Activated B cell treated with CpG ODN at 0.5 μM for 24 hours (primary cell): ENCODE measurements at regions not wholly inside any gene's neighbourhood (a gene's known extent, or its start where the extent isn't known, plus 50 kb on each side); places are given as distances from the start of the nearest gene placed in this dataset.

Source experiments
- ATAC-seq: fragments of 200-7000 bp; cut with Tn5 transposase; one replicate; pipeline ENCODE4 v1.10.0; 2021; ENCODE audit warnings: low read depth, mild to moderate bottlenecking, moderate library complexity
- CTCF ChIA-PET: fragments of 350-600 bp; sonication (Branson Sonifier 250); formaldehyde crosslinking; loops from one replicate; lab custom pipeline; 2021; ENCODE audit warnings: antibody characterized with exemption; lab: Charles Lee
- POLR2A ChIA-PET: fragments of 350-600 bp; sonication (Branson Sonifier 250); formaldehyde crosslinking; loops from one replicate; lab custom pipeline; 2021; ENCODE audit warnings: antibody characterized with exemption; lab: Charles Lee
- DNase-seq: peaks from one replicate; pipeline ENCODE4 v3.0.0; 2022
- H3K27ac Mint-ChIP-seq: one replicate; pipeline ENCODE4 v1.8.0; 2020; ENCODE audit warnings: mixed read lengths
- H3K27me3 Mint-ChIP-seq: one replicate; pipeline ENCODE4 v1.8.0; 2021; ENCODE audit warnings: mixed read lengths
- H3K36me3 Mint-ChIP-seq: one replicate; pipeline ENCODE4 v1.8.0; 2021; ENCODE audit warnings: low read depth, mixed read lengths
- H3K4me1 Mint-ChIP-seq: one replicate; pipeline ENCODE4 v1.8.0; 2021; ENCODE audit warnings: mixed read lengths
- H3K4me3 Mint-ChIP-seq: one replicate; pipeline ENCODE4 v1.8.0; 2020; ENCODE audit warnings: mild to moderate bottlenecking, mixed read lengths
- H3K9me3 Mint-ChIP-seq: one replicate; pipeline ENCODE4 v1.8.0; 2020; ENCODE audit warnings: mixed read lengths
- CTCF ChIP-seq: fragments of 200-600 bp; IDR thresholded peaks from one replicate; pipeline ENCODE4 v1.8.0; 2022; ENCODE audit warnings: antibody characterized with exemption, mild to moderate bottlenecking
- intact Hi-C: fragments of 100-400 bp; cut with micrococcal nuclease; formaldehyde crosslinking; loops from one replicate; pipeline ENCODE4 v1.15.1; 2024

GRCh38 chr13:61766667-61767058 lies 351.0 kb upstream of the PCDH20 start:
- ChIA-PET POLR2A (no interaction called here), CTCF (no interaction called here)
- H3K36me3 Mint-ChIP-seq: no peaks in the 10 kb centered on the region
- no peak overlapping the region for H3K4me3 Mint-ChIP-seq
- H3K4me1 Mint-ChIP-seq: no peaks in the 10 kb centered on the region
- no peak for ATAC-seq
- intact Hi-C loops: no loop called here
- no peak for DNase-seq
- H3K27ac Mint-ChIP-seq: no peak overlapping the region
- no peaks in the 10 kb centered on the region for H3K27me3 Mint-ChIP-seq
- no peak for TF ChIP-seq CTCF
- H3K9me3 Mint-ChIP-seq: peaks cover 9% of the 10 kb centered on the region

GRCh38 chr13:61765940-61766666 lies 350.5 kb upstream of the PCDH20 start:
- DNase-seq: no peak
- intact Hi-C loops: no loop called here
- no peak for ATAC-seq
- ChIA-PET POLR2A (no interaction called here), CTCF (no interaction called here)
- H3K36me3 Mint-ChIP-seq: no peaks in the 10 kb centered on the region
- H3K4me1 Mint-ChIP-seq: no peaks in the 10 kb centered on the region
- no peak for TF ChIP-seq CTCF
- H3K27me3 Mint-ChIP-seq: no peaks in the 10 kb centered on the region
- no peak overlapping the region for H3K4me3 Mint-ChIP-seq
- no peak overlapping the region for H3K27ac Mint-ChIP-seq
- peaks cover 9% of the 10 kb centered on the region for H3K9me3 Mint-ChIP-seq

GRCh38 chr13:61765181-61765742 lies 349.6 kb upstream of the PCDH20 start:
- intact Hi-C loops: no loop called here
- no peak for ATAC-seq
- CTCF ChIA-PET: no interaction called here

GRCh38 chr13:61761690-61762089 lies 346.0 kb upstream of the PCDH20 start:
- POLR2A ChIA-PET: no interaction called here
- Mint-ChIP-seq H3K4me1 (no peaks in the 10 kb centered on the region), H3K4me3 (no peak overlapping the region), H3K36me3 (no peaks in the 10 kb centered on the region), H3K27ac (no peak overlapping the region), H3K9me3 (peaks cover 13% of the 10 kb centered on the region), H3K27me3 (no peaks in the 10 kb centered on the region)
- ATAC-seq: no peak
- CTCF ChIA-PET: no interaction called here
- no peak for DNase-seq
- TF ChIP-seq CTCF: no peak
- intact Hi-C loops: no loop called here

More at GRCh38 chr13:61765181-61765742, 349.6 kb upstream of the PCDH20 start:
- Mint-ChIP-seq H3K4me1 (no peaks in the 10 kb centered on the region), H3K27ac (no peak overlapping the region), H3K9me3 (peaks cover 9% of the 10 kb centered on the region), H3K4me3 (no peak overlapping the region), H3K27me3 (no peaks in the 10 kb centered on the region), H3K36me3 (no peaks in the 10 kb centered on the region)
- no peak for DNase-seq
- POLR2A ChIA-PET: no interaction called here
- no peak for TF ChIP-seq CTCF

GRCh38 chr13:61760102-61760501 lies 344.5 kb upstream of the PCDH20 start:
- no peak overlapping the region for H3K4me3 Mint-ChIP-seq
- no peak for ATAC-seq
- CTCF ChIA-PET: no interaction called here
- TF ChIP-seq CTCF: no peak
- no peaks in the 10 kb centered on the region for H3K27me3 Mint-ChIP-seq
- H3K9me3 Mint-ChIP-seq: peaks cover 26% of the 10 kb centered on the region
- no peak overlapping the region for H3K27ac Mint-ChIP-seq
- intact Hi-C loops: no loop called here
- POLR2A ChIA-PET: no interaction called here
- no peaks in the 10 kb centered on the region for H3K4me1 Mint-ChIP-seq
- no peaks in the 10 kb centered on the region for H3K36me3 Mint-ChIP-seq
- DNase-seq: no peak
